Uterus (tissue), 2 donors: ENCODE measurements at regions not wholly inside any gene's neighbourhood (a gene's known extent, or its start where the extent isn't known, plus 50 kb on each side); places are given as distances from the start of the nearest gene placed in this dataset.

ENCODE experiments used
- POLR2A ChIP-seq, 2 donors: fragments of 450-650 bp; IDR thresholded peaks; one replicate each; pipeline ENCODE4 v1.6.1; 2016; ENCODE audit warnings: antibody characterized with exemption in 2 of 2, mild to moderate bottlenecking in 1 of 2, moderate library complexity in 1 of 2
- TF ChIP-seq, protein P1 (sequence below), 4 experiments: fragments of 200-600 bp in 2 of 4; fragments of 450-650 bp in 2 of 4; sonication (generic) in 2 of 4; IDR thresholded peaks; one replicate each; pipeline ENCODE4 v1.5.1; 2016 to 2019; ENCODE audit warnings: antibody characterized with exemption in 4 of 4, mild to moderate bottlenecking in 2 of 4, moderate library complexity in 1 of 4

DNA sequence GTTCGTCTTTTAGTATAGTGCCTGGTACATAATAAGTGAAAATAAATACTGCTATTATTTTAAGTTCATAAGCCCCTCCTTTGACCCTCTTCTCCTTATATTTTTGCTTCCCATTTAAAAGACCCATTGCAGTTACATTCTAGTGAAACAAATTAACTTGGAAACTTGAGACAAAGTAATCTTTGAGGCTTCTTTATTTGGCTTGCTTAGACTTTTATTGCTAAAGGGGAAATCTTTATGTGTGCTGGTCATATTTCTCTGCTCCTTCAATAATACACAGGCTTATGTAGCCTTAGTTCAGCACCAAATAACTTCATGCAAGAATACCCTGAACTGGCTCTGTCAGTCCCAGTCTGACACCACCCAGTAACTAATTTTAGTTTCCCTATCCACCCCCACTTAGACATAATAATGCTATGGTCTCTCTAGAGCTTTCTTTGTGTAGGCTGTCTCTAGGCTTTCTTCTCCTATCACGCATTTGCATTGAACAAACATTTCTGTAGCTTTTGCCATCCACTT, 257.8 kb downstream of the OMA1 start:
- TF ChIP-seq, protein P1, sequence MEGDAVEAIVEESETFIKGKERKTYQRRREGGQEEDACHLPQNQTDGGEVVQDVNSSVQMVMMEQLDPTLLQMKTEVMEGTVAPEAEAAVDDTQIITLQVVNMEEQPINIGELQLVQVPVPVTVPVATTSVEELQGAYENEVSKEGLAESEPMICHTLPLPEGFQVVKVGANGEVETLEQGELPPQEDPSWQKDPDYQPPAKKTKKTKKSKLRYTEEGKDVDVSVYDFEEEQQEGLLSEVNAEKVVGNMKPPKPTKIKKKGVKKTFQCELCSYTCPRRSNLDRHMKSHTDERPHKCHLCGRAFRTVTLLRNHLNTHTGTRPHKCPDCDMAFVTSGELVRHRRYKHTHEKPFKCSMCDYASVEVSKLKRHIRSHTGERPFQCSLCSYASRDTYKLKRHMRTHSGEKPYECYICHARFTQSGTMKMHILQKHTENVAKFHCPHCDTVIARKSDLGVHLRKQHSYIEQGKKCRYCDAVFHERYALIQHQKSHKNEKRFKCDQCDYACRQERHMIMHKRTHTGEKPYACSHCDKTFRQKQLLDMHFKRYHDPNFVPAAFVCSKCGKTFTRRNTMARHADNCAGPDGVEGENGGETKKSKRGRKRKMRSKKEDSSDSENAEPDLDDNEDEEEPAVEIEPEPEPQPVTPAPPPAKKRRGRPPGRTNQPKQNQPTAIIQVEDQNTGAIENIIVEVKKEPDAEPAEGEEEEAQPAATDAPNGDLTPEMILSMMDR (IDR thresholded peaks at IDR 0.05) = no peak
- no peak for TF ChIP-seq POLR2A (IDR thresholded peaks at IDR 0.05)
